ENCODE measurements at regions not wholly inside any gene's neighbourhood (a gene's known extent, or its start where the extent isn't known, plus 50 kb on each side); places are given as distances from the start of the nearest gene placed in this dataset.

GRCh38 chr3:161573136-161573535 is 76.5 kb downstream of the OTOL1 start:
- H3K27ac Mint-ChIP-seq: no peak overlapping the region
- Histone ChIP-seq H3K23ac (ENCODE audit: insufficient read length, low read depth, low read length) (no peak overlapping the region), H2BK12ac (ENCODE audit: insufficient read length, low read depth, low read length) (no peak overlapping the region), H3K9me3 (ENCODE audit: control insufficient read depth, low read depth, low read length) (no peaks in the 10 kb centered on the region), H2BK5ac (ENCODE audit: insufficient read length, low read length) (no peak overlapping the region), H4K8ac (replicated peaks; ENCODE audit: insufficient read length, low read depth, low read length) (no peak overlapping the region), H4K5ac (ENCODE audit: insufficient read length, low read depth, low read length) (no peak overlapping the region), H2AK5ac (ENCODE audit: insufficient read length, low read length) (no peak overlapping the region), H3K27ac (ENCODE audit: insufficient read length, low read depth, low read length) (no peak overlapping the region), H3K23me2 (ENCODE audit: insufficient read length, low read depth, low read length, poor library complexity, severe bottlenecking) (no peaks in the 10 kb centered on the region), H3K18ac (ENCODE audit: insufficient read length, low read depth, low read length) (no peak overlapping the region), H3K14ac (ENCODE audit: insufficient read depth, low read length) (no peak overlapping the region), H3K4me2 (ENCODE audit: insufficient read depth, insufficient read length, low read length) (no peak overlapping the region), H3K56ac (ENCODE audit: insufficient read length, low read depth, low read length) (no peak overlapping the region), H3K27me3 (ENCODE audit: insufficient read depth, low read length) (no peaks in the 10 kb centered on the region), H3T11ph (ENCODE audit: low read length) (no peak overlapping the region), H3K4ac (ENCODE audit: low read depth, low read length) (no peak overlapping the region), H3K79me2 (ENCODE audit: insufficient read depth, low read length) (no peaks in the 10 kb centered on the region), H3K79me1 (ENCODE audit: insufficient read depth, low read depth, low read length, poor library complexity, severe bottlenecking) (no peaks in the 10 kb centered on the region), H2BK15ac (ENCODE audit: low read depth, low read length) (no peak overlapping the region), H3K4me1 (ENCODE audit: insufficient read depth, low read length) (no peaks in the 10 kb centered on the region), H3K9ac (ENCODE audit: extremely low read depth, insufficient read length, low read length) (no peak overlapping the region), H2BK120ac (ENCODE audit: low read depth, low read length, poor library complexity, severe bottlenecking) (no peak overlapping the region), H2AFZ (ENCODE audit: low read length) (no peak overlapping the region), H4K20me1 (ENCODE audit: control insufficient read depth, insufficient read depth, insufficient read length) (no peaks in the 10 kb centered on the region), H2BK20ac (ENCODE audit: low read depth, low read length, poor library complexity, severe bottlenecking) (no peak overlapping the region), H4K91ac (ENCODE audit: insufficient read length, low read depth, low read length) (no peak overlapping the region)
- H3K36me3 Mint-ChIP-seq (ENCODE audit: insufficient read depth in 1 of 3, low read depth in 3 of 3): no peaks in the 10 kb centered on the region
- H3K4me1 Mint-ChIP-seq: peaks cover 7 to 12% of the 10 kb centered on the region in 2 experiments; a peak in 3 of 4 replicates
- WGBS (ENCODE audit: extremely low coverage, insufficient read length, low lambda C conversion rate): no CpG with 5 or more reads among the region's 1 CpG
- H3K27me3 Mint-ChIP-seq (ENCODE audit: low read depth): no peaks in the 10 kb centered on the region
- DNase-seq: no peak
- no peak for TF ChIP-seq CTCF (conservative IDR thresholded peaks at IDR 0.05)
- H3K4me3 Mint-ChIP-seq: no peak overlapping the region
- no peaks in the 10 kb centered on the region for H3K9me3 Mint-ChIP-seq

All from H9 (cell line).